ENCODE measurements at regions not wholly inside any gene's neighbourhood (a gene's known extent, or its start where the extent isn't known, plus 50 kb on each side); places are given as distances from the start of the nearest gene placed in this dataset.

DNA sequence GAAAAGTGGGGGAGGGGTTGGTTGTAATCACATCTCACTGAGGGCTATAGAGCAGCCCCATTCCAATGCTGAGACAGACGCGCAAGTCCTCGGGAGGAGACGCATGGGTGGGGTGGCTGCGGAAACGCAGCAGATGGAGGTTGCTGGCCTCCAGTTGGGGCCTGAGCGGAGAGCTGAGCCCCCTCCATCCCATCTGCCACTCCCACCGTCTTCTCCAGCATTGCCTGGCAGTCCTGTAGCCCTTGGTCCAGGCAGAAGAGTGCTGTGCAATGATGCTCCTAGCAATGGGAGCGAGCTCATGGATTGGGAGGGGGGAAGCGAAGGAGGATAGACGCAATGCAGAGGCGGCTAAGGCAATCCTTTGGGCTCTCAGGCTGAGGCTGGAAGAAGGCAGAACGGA, 79.4 kb upstream of the GLRA1 start:
- TF ChIP-seq POLR2A (IDR thresholded peaks at IDR 0.05; ENCODE audit: low read depth, low read length) (no peak), TAF1 (IDR thresholded peaks at IDR 0.05; ENCODE audit: low read depth, low read length) (no peak), SPI1 (IDR thresholded peaks at IDR 0.05; ENCODE audit: low read depth, low read length) (no peak), POU2F2 (IDR thresholded peaks at IDR 0.05; ENCODE audit: low read depth, low read length) (no peak)
